WTC11 (cell line): ENCODE measurements at regions not wholly inside any gene's neighbourhood (a gene's known extent, or its start where the extent isn't known, plus 50 kb on each side); places are given as distances from the start of the nearest gene placed in this dataset.

Source experiments
- USF2 ChIP-seq: sonication (generic); formaldehyde crosslinking; IDR thresholded peaks from 2 replicates; pipeline ENCODE4 v1.8.1; 2023; ENCODE audit warnings: mild to moderate bottlenecking, missing genetic modification reagents, moderate library complexity
- TF ChIP-seq, protein P1 (sequence below): fragments of 200-600 bp; IDR thresholded peaks from 2 replicates; pipeline ENCODE4 v1.8.0; 2022; ENCODE audit warnings: antibody characterized with exemption

- TF ChIP-seq, protein P1, sequence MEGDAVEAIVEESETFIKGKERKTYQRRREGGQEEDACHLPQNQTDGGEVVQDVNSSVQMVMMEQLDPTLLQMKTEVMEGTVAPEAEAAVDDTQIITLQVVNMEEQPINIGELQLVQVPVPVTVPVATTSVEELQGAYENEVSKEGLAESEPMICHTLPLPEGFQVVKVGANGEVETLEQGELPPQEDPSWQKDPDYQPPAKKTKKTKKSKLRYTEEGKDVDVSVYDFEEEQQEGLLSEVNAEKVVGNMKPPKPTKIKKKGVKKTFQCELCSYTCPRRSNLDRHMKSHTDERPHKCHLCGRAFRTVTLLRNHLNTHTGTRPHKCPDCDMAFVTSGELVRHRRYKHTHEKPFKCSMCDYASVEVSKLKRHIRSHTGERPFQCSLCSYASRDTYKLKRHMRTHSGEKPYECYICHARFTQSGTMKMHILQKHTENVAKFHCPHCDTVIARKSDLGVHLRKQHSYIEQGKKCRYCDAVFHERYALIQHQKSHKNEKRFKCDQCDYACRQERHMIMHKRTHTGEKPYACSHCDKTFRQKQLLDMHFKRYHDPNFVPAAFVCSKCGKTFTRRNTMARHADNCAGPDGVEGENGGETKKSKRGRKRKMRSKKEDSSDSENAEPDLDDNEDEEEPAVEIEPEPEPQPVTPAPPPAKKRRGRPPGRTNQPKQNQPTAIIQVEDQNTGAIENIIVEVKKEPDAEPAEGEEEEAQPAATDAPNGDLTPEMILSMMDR = no peak
- TF ChIP-seq USF2 (CRISPR knock-in tag) = no peak
These were observed 217.8 kb downstream of the STK31 start for GRCh38 chr7:23927709-23928417.
